Peyer's patch (tissue), 4 donors: ENCODE measurements at regions not wholly inside any gene's neighbourhood (a gene's known extent, or its start where the extent isn't known, plus 50 kb on each side); places are given as distances from the start of the nearest gene placed in this dataset.

Experiments
- CTCF ChIP-seq, 6 experiments: fragments of 450-650 bp in 4 of 6; fragments of 200-600 bp in 2 of 6; sonication (generic) in 1 of 6; IDR thresholded peaks; one replicate each; pipeline ENCODE4 v1.5.1; 2017 to 2019; ENCODE audit warnings: antibody characterized with exemption in 6 of 6, mild to moderate bottlenecking in 3 of 6, moderate library complexity in 1 of 6
- POLR2A ChIP-seq, 2 donors: fragments of 450-650 bp; IDR thresholded peaks; one replicate each; pipeline ENCODE4 v1.5.1; 2017; ENCODE audit warnings: antibody characterized with exemption in 2 of 2, mild to moderate bottlenecking in 2 of 2, moderate library complexity in 2 of 2

- no peak for TF ChIP-seq POLR2A (IDR thresholded peaks at IDR 0.05)
- no peak for TF ChIP-seq CTCF (IDR thresholded peaks at IDR 0.05)
Observed at GRCh38 chr10:111222961-111223360, 146.1 kb downstream of the ADRA2A start.
